Mucosa of descending colon (tissue), 3 donors: ENCODE measurements at regions not wholly inside any gene's neighbourhood (a gene's known extent, or its start where the extent isn't known, plus 50 kb on each side); places are given as distances from the start of the nearest gene placed in this dataset.
"Not testable (repeated sequence)": the region's sequence is repeated elsewhere in the genome, so short reads cannot be mapped to it uniquely, and the experiment has no call there.

Source experiments
- ATAC-seq: fragments of 200-7000 bp; cut with Tn5 transposase; one replicate; pipeline ENCODE4 v1.9.1; 2020; ENCODE audit warnings: mild to moderate bottlenecking, moderate library complexity
- DNase-seq, 3 donors: peaks; one replicate each; pipeline ENCODE4 v3.0.0-alpha.2; 2020
- H3K36me3 ChIP-seq: fragments of 200-600 bp; one replicate; pipeline ENCODE4 v1.8.0; 2021; ENCODE audit warnings: low read depth, mild to moderate bottlenecking
- H3K4me1 ChIP-seq: fragments of 200-600 bp; one replicate; pipeline ENCODE4 v1.8.0; 2021; ENCODE audit warnings: low read depth, mild to moderate bottlenecking
- H3K4me3 ChIP-seq: fragments of 200-600 bp; one replicate; pipeline ENCODE4 v1.8.0; 2021; ENCODE audit warnings: mild to moderate bottlenecking
- H3K9me3 ChIP-seq: fragments of 200-600 bp; one replicate; pipeline ENCODE4 v1.8.0; 2021; ENCODE audit warnings: mild to moderate bottlenecking
- CTCF ChIP-seq: fragments of 200-600 bp; IDR thresholded peaks from one replicate; pipeline ENCODE4 v1.8.0; 2022; ENCODE audit warnings: antibody characterized with exemption, mild to moderate bottlenecking
- intact Hi-C, 2 donors: fragments of 100-400 bp; cut with DNase I in 1 of 2; cut with micrococcal nuclease in 1 of 2; formaldehyde crosslinking; loops; one replicate each; pipeline versions ENCODE4 v1.11.0 to v1.11.1; 2022; cut with DNase I, micrococcal nuclease
- donor health status: DM: no; HTN: no; CAD: no; lungs with moderate emphysema.
- donor health status: DM: no; HTN: no; CAD: no.
- donor health status: DM: no; HTN: yes; CAD: no.

- no peak for TF ChIP-seq CTCF
- ATAC-seq (no peak), DNase-seq (no peak)
- no peaks in the 10 kb centered on the region for H3K36me3 ChIP-seq
- no peaks in the 10 kb centered on the region for H3K4me1 ChIP-seq
- intact Hi-C loops, result no loop called here
- no peak overlapping the region for H3K4me3 ChIP-seq
- peaks cover 9% of the 10 kb centered on the region for H3K9me3 ChIP-seq
Measured at GRCh38 chr1:194618101-194618500, 1431.7 kb upstream of the B3GALT2 start.

GRCh38 chr1:194617272-194617671 lies 1430.9 kb upstream of the B3GALT2 start:
- DNase-seq, H3K4me3 ChIP-seq, H3K4me1 ChIP-seq, intact Hi-C loops, H3K36me3 ChIP-seq, ATAC-seq, H3K9me3 ChIP-seq: not testable (repeated sequence)

- no peak for DNase-seq
- Histone ChIP-seq H3K4me1 (no peaks in the 10 kb centered on the region), H3K4me3 (no peak overlapping the region), H3K36me3 (no peaks in the 10 kb centered on the region), H3K9me3 (peaks cover 9% of the 10 kb centered on the region)
- intact Hi-C loops, result no loop called here
- no peak for TF ChIP-seq CTCF
- no peak for ATAC-seq
Measured at GRCh38 chr1:194616835-194617234, 1430.4 kb upstream of the B3GALT2 start.

GRCh38 chr1:194602184-194602583 lies 1415.8 kb upstream of the B3GALT2 start:
- DNase-seq (no peak), ATAC-seq (no peak)
- H3K36me3 ChIP-seq, result no peaks in the 10 kb centered on the region
- intact Hi-C loops, result no loop called here
- H3K4me1 ChIP-seq, result no peaks in the 10 kb centered on the region
- no peaks in the 10 kb centered on the region for H3K9me3 ChIP-seq
- TF ChIP-seq CTCF, result no peak
- H3K4me3 ChIP-seq, result no peak overlapping the region

GRCh38 chr1:194600716-194601115 lies 1414.3 kb upstream of the B3GALT2 start:
- no peak for DNase-seq
- no peaks in the 10 kb centered on the region for H3K36me3 ChIP-seq
- H3K4me3 ChIP-seq, result no peak overlapping the region
- no peak for TF ChIP-seq CTCF
- no peak for ATAC-seq
- no peaks in the 10 kb centered on the region for H3K4me1 ChIP-seq
- intact Hi-C loops, result no loop called here
- H3K9me3 ChIP-seq, result no peaks in the 10 kb centered on the region

- intact Hi-C loops, result no loop called here
Measured at GRCh38 chr1:194598098-194598497, 1411.7 kb upstream of the B3GALT2 start.

More at GRCh38 chr1:194598098-194598497, 1411.7 kb upstream of the B3GALT2 start:
- Histone ChIP-seq H3K36me3 (no peaks in the 10 kb centered on the region), H3K4me1 (no peaks in the 10 kb centered on the region), H3K9me3 (no peaks in the 10 kb centered on the region), H3K4me3 (no peak overlapping the region)
- DNase-seq (no peak), ATAC-seq (no peak)
- no peak for TF ChIP-seq CTCF
